ENCODE measurements at regions not wholly inside any gene's neighbourhood (a gene's known extent, or its start where the extent isn't known, plus 50 kb on each side); places are given as distances from the start of the nearest gene placed in this dataset.
"Not testable (repeated sequence)": the region's sequence is repeated elsewhere in the genome, so short reads cannot be mapped to it uniquely, and the experiment has no call there.

GRCh38 chr4:101655857-101656256, 134.7 kb upstream of the BANK1 start:
- Mint-ChIP-seq H3K4me3 (no peak overlapping the region), H3K36me3 (ENCODE audit: low read depth) (no peaks in the 10 kb centered on the region), H3K27me3 (peaks cover 26% of the 10 kb centered on the region), H3K27ac (no peak overlapping the region), H3K4me1 (no peaks in the 10 kb centered on the region)
- DNase-seq (no peak), ATAC-seq (no peak)
- no peaks in the 10 kb centered on the region for H3K9me3 ChIP-seq (ENCODE audit: control insufficient read depth, low read length, poor library complexity, severe bottlenecking)

GRCh38 chr4:101655005-101655404, 135.5 kb upstream of the BANK1 start:
- Mint-ChIP-seq H3K36me3 (ENCODE audit: low read depth) (no peaks in the 10 kb centered on the region), H3K4me3 (no peak overlapping the region), H3K27me3 (peaks cover 26% of the 10 kb centered on the region), H3K27ac (no peak overlapping the region), H3K4me1 (no peaks in the 10 kb centered on the region)
- ATAC-seq (no peak), DNase-seq (no peak)
- no peaks in the 10 kb centered on the region for H3K9me3 ChIP-seq (ENCODE audit: control insufficient read depth, low read length, poor library complexity, severe bottlenecking)

DNA sequence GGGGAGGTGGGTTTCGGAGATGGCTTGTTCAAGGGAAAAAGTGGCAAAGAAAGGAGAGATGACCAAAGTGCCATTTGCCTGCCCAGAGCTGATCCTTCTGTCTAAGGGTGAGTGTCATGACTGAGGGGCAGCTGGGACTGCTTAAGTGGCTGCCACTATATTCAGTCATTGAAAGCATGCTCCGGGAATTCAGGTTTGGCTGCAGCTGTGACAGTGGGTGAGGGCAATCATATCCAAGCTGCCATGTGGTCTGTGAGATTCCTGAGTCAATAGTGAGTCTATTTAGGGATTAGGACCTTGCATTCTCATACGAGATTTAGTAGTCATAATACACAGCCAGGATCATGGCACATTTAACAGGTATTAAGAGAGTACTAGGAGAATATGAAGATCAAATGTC, 138.8 kb upstream of the BANK1 start:
- DNase-seq (no peak), ATAC-seq (no peak)
- H3K27ac Mint-ChIP-seq = no peak overlapping the region
- H3K27me3 Mint-ChIP-seq = peaks cover 18% of the 10 kb centered on the region
- H3K9me3 ChIP-seq (ENCODE audit: control insufficient read depth, low read length, poor library complexity, severe bottlenecking) = no peaks in the 10 kb centered on the region
- peaks cover 3% of the 10 kb centered on the region for H3K36me3 Mint-ChIP-seq (ENCODE audit: low read depth)
- H3K4me1 Mint-ChIP-seq = peaks cover under 1% of the 10 kb centered on the region
- no peak overlapping the region for H3K4me3 Mint-ChIP-seq

DNA sequence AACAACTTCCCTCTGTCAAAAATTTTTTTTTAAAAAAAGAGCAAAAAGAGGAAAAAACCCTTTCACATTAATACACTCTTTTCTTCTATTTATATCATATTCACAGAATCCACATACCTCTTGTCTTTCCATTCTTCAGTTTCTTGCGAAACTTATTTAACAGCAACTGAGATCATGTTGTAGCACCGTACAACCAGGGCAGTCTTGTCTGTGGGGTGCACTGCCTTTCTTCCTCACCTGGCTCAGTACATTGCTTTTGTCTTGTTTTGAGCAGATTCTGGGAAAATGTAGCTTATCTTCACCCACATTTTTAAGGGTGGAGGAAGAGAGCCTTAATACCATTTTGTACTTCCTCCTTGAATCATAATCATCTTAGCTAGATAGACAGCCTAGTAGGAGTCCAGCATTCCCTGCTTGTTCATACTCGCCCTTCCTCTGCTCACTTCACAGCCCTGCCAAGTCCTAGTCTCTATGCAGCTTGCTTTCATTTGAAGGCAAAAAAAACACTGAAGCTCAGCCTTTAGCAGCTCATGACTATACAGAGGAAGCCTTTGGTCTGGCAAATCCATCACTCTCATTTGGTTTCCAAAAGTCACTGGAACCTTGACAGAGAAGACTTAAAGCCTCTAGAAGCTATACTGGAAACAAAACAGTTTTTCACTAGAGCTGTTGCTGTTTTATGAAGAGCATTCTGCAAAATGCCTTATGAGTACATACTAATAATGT, 140.6 kb upstream of the BANK1 start:
- H3K4me3 Mint-ChIP-seq = no peak overlapping the region
- H3K27ac Mint-ChIP-seq = no peak overlapping the region
- peaks cover 3% of the 10 kb centered on the region for H3K36me3 Mint-ChIP-seq (ENCODE audit: low read depth)
- H3K4me1 Mint-ChIP-seq = peaks cover 2% of the 10 kb centered on the region
- ATAC-seq (no peak), DNase-seq (no peak)
- H3K9me3 ChIP-seq (ENCODE audit: control insufficient read depth, low read length, poor library complexity, severe bottlenecking) = no peaks in the 10 kb centered on the region
- H3K27me3 Mint-ChIP-seq = peaks cover 18% of the 10 kb centered on the region

DNA sequence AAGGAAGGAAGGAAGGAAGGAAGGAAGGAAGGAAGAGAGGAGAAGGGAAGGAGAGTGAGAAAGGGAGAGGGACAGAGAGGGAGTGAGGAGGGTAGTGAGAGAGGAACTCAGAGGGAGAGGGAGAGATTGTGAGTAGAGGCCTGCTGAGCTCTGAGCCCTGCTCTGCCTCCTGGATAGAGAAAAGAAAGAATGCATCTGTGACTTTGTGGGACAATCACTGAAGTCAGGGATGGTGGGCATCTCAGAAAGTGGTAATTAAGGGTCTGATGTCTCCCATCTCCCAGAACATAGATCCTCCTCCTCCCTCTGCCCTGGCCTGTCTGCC, 142.9 kb upstream of the BANK1 start:
- no peak overlapping the region for H3K27ac Mint-ChIP-seq
- no peak overlapping the region for H3K4me3 Mint-ChIP-seq
- ATAC-seq (no peak), DNase-seq (no peak)
- H3K27me3 Mint-ChIP-seq = peaks cover 11% of the 10 kb centered on the region
- peaks cover 3% of the 10 kb centered on the region for H3K36me3 Mint-ChIP-seq (ENCODE audit: low read depth)
- no peaks in the 10 kb centered on the region for H3K9me3 ChIP-seq (ENCODE audit: control insufficient read depth, low read length, poor library complexity, severe bottlenecking)
- peaks cover 2% of the 10 kb centered on the region for H3K4me1 Mint-ChIP-seq

DNA sequence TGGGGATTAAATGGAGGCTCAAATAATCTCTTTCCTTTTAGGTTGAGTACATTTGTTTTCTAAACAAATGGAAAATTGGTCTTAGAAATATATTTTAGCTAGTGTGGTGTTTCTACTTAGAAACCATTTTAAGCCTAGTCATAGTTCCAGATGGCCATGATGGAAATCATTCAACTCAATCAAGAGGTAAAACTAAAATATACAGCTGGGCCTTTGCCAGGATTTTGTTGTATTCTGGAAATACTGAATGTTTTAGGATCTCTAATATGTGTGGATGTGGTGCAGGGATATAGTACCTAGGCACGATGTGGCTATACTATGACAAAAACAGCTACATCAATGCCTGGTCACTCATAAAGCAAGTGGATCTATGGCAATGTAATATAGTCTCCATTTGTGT, 146.0 kb upstream of the BANK1 start:
- H3K36me3 Mint-ChIP-seq (ENCODE audit: low read depth) = peaks cover 3% of the 10 kb centered on the region
- DNase-seq (no peak), ATAC-seq (no peak)
- H3K27me3 Mint-ChIP-seq = peaks cover 12% of the 10 kb centered on the region
- no peaks in the 10 kb centered on the region for H3K9me3 ChIP-seq (ENCODE audit: control insufficient read depth, low read length, poor library complexity, severe bottlenecking)
- H3K4me3 Mint-ChIP-seq = no peak overlapping the region
- H3K27ac Mint-ChIP-seq = no peak overlapping the region
- peaks cover 2% of the 10 kb centered on the region for H3K4me1 Mint-ChIP-seq

DNA sequence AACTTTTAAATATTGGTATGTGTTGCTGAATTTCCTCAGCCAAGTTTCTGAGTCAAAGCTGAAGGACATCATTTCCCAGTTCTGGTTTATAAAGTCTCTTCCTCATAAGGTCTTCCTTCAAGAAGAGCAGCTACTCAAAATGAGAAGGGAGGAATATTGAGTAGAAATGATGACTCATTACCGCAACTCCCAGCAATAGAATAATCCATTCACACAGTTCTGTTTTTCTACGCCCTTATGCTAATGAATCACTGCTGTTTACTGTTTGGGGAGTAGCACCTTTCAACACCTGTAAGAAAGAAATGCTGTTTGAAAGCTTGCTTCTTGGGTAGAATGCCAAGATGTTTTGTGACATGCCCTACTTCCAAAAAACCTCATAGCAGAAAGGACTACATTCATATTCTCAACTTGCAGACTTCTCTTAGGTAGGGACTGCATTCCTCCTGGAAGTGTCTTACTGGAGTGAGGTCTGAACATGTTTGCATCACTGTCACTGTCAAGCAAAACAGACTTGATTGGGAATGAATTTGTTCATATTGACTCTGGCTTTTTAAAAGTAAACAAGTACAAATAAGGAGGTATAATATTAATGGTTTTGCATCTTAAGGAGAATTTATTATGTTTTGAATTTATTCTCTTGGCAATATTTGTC, 147.2 kb upstream of the BANK1 start:
- Mint-ChIP-seq H3K27me3 (peaks cover 9% of the 10 kb centered on the region), H3K36me3 (ENCODE audit: low read depth) (peaks cover 1% of the 10 kb centered on the region), H3K27ac (no peak overlapping the region), H3K4me1 (peaks cover 2% of the 10 kb centered on the region), H3K4me3 (no peak overlapping the region)
- DNase-seq (no peak), ATAC-seq (no peak)
- no peaks in the 10 kb centered on the region for H3K9me3 ChIP-seq (ENCODE audit: control insufficient read depth, low read length, poor library complexity, severe bottlenecking)

DNA sequence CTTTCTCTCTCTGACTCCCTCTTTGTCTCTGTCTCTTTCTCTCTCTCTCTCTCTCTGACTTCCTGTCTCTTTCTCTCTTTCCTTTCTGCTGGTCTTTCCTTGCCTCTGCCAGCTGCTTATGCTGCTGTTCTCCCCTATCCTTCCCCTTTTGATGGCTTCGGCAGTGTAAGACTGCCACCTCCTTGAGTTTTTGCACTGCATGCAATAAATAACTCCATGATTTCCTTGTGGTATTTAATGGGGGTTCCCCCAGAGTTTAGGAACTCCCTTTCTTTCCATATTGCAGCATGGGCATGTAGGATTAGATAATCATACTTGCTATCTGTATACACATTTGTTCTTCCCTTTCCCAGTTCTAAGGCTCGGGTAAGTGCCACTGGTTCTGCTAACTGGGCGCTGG, 157.8 kb upstream of the BANK1 start:
- not testable (repeated sequence) for H3K4me1 Mint-ChIP-seq; H3K4me3 Mint-ChIP-seq; H3K27me3 Mint-ChIP-seq; DNase-seq; H3K36me3 Mint-ChIP-seq (ENCODE audit: low read depth); H3K9me3 ChIP-seq (ENCODE audit: control insufficient read depth, low read length, poor library complexity, severe bottlenecking); H3K27ac Mint-ChIP-seq; ATAC-seq

DNA sequence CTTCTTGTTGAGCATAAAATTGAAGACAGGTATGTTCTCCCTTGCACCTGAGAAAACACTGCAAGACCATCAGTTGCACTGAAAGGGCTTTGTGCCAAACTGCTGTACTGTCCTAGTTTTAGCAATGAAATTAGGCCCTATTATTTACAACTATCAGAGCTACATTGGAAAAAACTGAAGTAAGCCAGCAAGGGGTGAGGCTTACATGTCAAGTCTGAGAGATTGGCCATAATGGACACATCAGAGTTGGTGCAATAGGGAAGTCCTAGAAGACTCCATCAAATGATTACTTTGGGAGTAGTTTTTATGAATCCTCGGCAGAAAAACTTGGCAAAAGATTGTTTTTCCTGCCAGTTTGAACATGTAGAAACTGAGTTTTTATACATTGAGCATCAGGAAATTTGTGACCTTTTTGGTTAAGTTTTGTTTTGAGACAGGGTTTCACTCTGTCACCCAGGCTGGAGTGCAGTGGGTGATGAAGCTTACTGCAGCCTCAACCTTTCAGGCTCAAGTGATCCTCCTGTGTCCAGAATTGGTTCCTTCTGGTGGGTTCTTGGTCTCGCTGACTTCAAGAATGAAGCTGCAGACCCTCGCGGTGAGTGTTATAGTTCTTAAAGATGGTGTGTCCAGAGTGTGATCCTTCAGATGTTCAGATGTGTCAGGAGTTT, 160.1 kb upstream of the BANK1 start:
- Mint-ChIP-seq H3K36me3 (ENCODE audit: low read depth) (no peaks in the 10 kb centered on the region), H3K27me3 (no peaks in the 10 kb centered on the region), H3K4me3 (no peak overlapping the region), H3K4me1 (no peaks in the 10 kb centered on the region), H3K27ac (no peak overlapping the region)
- no peak for DNase-seq
- no peak for ATAC-seq
- no peaks in the 10 kb centered on the region for H3K9me3 ChIP-seq (ENCODE audit: control insufficient read depth, low read length, poor library complexity, severe bottlenecking)

- Mint-ChIP-seq H3K27ac (no peak overlapping the region), H3K27me3 (peaks cover 12% of the 10 kb centered on the region), H3K4me1 (peaks cover 5% of the 10 kb centered on the region), H3K4me3 (no peak overlapping the region), H3K36me3 (ENCODE audit: low read depth) (peaks cover 2% of the 10 kb centered on the region)
- DNase-seq (no peak), ATAC-seq (no peak)
- no peaks in the 10 kb centered on the region for H3K9me3 ChIP-seq (ENCODE audit: control insufficient read depth, low read length, poor library complexity, severe bottlenecking)
These were observed 169.4 kb upstream of the BANK1 start for GRCh38 chr4:101621120-101621519.

DNA sequence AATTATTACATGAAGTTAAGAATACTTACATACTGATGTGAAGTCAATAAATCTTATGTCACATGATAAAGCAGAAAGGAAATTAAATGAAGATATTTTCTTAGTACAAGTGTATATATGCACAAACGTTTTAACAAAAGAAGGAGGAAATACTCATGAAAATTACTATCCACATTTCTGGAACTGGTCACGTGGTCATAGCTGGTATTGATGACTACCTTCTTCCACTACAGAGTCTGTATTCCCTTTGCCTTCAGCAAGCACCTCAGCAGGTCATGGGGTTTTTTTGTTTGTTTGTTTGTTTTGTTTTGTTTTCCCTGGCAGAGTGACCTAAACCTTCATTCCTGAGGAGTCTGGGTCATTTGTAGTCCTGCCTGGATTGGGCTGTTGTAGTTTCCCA, 174.9 kb upstream of the BANK1 start:
- no peaks in the 10 kb centered on the region for H3K9me3 ChIP-seq (ENCODE audit: control insufficient read depth, low read length, poor library complexity, severe bottlenecking)
- Mint-ChIP-seq H3K4me3 (no peak overlapping the region), H3K27ac (no peak overlapping the region), H3K36me3 (ENCODE audit: low read depth) (no peaks in the 10 kb centered on the region), H3K4me1 (no peaks in the 10 kb centered on the region), H3K27me3 (peaks cover 6% of the 10 kb centered on the region)
- no peak for ATAC-seq
- no peak for DNase-seq

DNA sequence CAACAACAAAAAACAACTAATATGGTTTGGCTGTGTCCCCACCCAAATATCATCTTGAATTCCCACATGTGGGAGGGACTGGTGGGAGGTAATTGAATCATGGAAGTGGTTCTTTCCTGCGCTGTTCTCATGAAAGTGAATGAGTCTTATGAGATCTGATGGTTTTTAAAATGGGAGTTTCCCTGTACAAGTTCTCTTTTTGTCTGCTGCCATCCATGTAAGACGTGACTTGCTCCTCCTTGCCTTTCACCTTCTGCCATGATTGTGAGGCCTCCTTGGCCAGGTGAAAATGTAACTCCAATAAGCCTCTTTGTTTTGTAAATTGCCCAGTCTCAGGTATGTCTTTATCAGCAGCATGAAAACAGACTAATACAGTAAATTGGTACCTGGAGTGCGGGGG, 183.5 kb upstream of the BANK1 start:
- not testable (repeated sequence) for H3K9me3 ChIP-seq (ENCODE audit: control insufficient read depth, low read length, poor library complexity, severe bottlenecking); H3K36me3 Mint-ChIP-seq (ENCODE audit: low read depth); ATAC-seq; H3K4me1 Mint-ChIP-seq; H3K4me3 Mint-ChIP-seq; H3K27ac Mint-ChIP-seq; DNase-seq; H3K27me3 Mint-ChIP-seq

DNA sequence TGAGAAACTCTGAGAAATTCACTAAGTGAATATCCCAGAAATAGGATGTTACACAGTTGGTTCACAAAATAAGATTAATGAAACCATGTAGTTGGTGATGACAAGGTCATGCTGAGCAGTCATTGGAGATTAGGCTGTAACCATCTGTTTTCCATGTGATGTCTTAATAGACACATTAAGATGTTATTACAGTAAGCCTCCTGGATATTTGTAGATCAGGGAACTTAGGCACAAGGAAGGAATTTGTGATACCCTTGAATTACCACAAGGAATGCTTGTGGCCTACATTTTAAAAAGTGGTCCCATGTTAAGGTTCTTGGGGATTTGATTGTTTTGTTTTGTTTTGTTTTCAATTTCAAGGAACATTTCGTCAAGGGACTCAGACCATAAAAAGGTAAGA, 185.6 kb upstream of the BANK1 start:
- no peak for ATAC-seq
- H3K4me3 Mint-ChIP-seq = no peak overlapping the region

DNA sequence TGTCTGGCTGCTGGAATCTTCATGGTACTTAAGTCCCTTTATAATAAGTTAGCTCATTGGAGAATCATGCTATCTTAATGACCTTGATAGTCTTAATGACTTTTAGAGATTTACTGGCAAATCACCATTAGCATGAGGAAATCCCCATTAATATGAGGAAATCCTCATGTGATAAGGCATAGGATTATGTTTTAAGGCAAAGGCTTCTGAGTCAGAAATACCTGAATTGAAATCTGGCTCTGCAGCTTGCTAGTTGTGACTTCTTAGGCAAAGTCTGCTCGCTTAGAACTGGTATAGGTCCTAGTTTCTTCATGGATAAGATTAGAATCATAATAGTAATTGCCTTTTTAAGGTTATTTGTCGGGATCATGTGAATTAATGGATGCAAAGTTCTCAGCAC, 190.2 kb upstream of the BANK1 start:
- no peaks in the 10 kb centered on the region for H3K27me3 Mint-ChIP-seq
- no peaks in the 10 kb centered on the region for H3K36me3 Mint-ChIP-seq (ENCODE audit: low read depth)
- DNase-seq (no peak), ATAC-seq (no peak)
- no peaks in the 10 kb centered on the region for H3K9me3 ChIP-seq (ENCODE audit: control insufficient read depth, low read length, poor library complexity, severe bottlenecking)
- no peak overlapping the region for H3K4me3 Mint-ChIP-seq
- no peak overlapping the region for H3K27ac Mint-ChIP-seq
- no peaks in the 10 kb centered on the region for H3K4me1 Mint-ChIP-seq

More for the DNA sequence above, 185.6 kb upstream of the BANK1 start:
- no peaks in the 10 kb centered on the region for H3K36me3 Mint-ChIP-seq (ENCODE audit: low read depth)
- peaks cover 2% of the 10 kb centered on the region for H3K4me1 Mint-ChIP-seq
- no peaks in the 10 kb centered on the region for H3K27me3 Mint-ChIP-seq
- no peaks in the 10 kb centered on the region for H3K9me3 ChIP-seq (ENCODE audit: control insufficient read depth, low read length, poor library complexity, severe bottlenecking)
- no peak for DNase-seq
- H3K27ac Mint-ChIP-seq = no peak overlapping the region
